ENCODE measurements at regions not wholly inside any gene's neighbourhood (a gene's known extent, or its start where the extent isn't known, plus 50 kb on each side); places are given as distances from the start of the nearest gene placed in this dataset.

DNA sequence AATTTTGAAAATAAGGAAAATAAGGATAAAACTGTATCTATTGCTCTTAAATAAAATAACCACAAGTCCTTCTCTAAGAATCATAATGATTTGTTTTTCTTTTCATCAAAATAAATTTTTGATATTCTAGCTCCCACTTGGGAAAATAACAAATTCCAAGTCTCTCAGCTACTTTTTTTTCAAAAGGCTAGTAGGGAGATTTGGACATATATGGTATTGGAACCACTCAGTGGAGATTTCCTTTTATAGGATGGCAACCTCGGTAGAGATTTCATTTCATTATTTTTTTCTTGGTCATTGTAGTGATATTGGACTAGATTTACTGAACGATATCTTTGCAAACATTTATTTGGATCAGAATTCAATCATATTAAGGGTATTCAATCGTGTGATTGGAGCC is 69.5 kb upstream of the PRKG1 start:
- TF ChIP-seq YY1 (IDR thresholded peaks at IDR 0.05; ENCODE audit: insufficient read depth, insufficient read length) (no peak), ZNF274 (IDR thresholded peaks at IDR 0.05; ENCODE audit: low read depth, low read length) (no peak)

All from NT2/D1 (cell line).